GM12872 (cell line): ENCODE measurements at regions not wholly inside any gene's neighbourhood (a gene's known extent, or its start where the extent isn't known, plus 50 kb on each side); places are given as distances from the start of the nearest gene placed in this dataset.

Experiments
- CTCF ChIP-seq: IDR thresholded peaks from 3 replicates; pipeline ENCODE4 v1.5.1; 2011; ENCODE audit warnings: low read depth, mild to moderate bottlenecking, low read length, moderate library complexity; ENCODE audit not compliant: insufficient read depth

GRCh38 chr7:79921976-79922375 is 212.7 kb upstream of the GNAI1 start:
- TF ChIP-seq CTCF: no peak

GRCh38 chr7:79912213-79912633 is 222.4 kb upstream of the GNAI1 start:
- TF ChIP-seq CTCF: no peak

GRCh38 chr7:79911420-79911819 is 223.2 kb upstream of the GNAI1 start:
- TF ChIP-seq CTCF: no peak

- TF ChIP-seq CTCF: no peak
Measured at GRCh38 chr7:79909176-79909575, 225.5 kb upstream of the GNAI1 start.

- no peak for TF ChIP-seq CTCF
Measured at GRCh38 chr7:79897166-79897565, 237.5 kb upstream of the GNAI1 start.

- TF ChIP-seq CTCF: no peak
Measured at GRCh38 chr7:79893991-79894390, 240.6 kb upstream of the GNAI1 start.

GRCh38 chr7:79882922-79883321 is 251.7 kb upstream of the GNAI1 start:
- TF ChIP-seq CTCF: no peak

- no peak for TF ChIP-seq CTCF
Measured at GRCh38 chr7:79880312-79880711, 254.3 kb upstream of the GNAI1 start.
